SKM-1 (cell line): ENCODE measurements at regions not wholly inside any gene's neighbourhood (a gene's known extent, or its start where the extent isn't known, plus 50 kb on each side); places are given as distances from the start of the nearest gene placed in this dataset.
"Not testable (repeated sequence)": the region's sequence is repeated elsewhere in the genome, so short reads cannot be mapped to it uniquely, and the experiment has no call there.

ENCODE experiments used
- DNase-seq: peaks from one replicate; lab custom pipeline; 2025; ENCODE audit not compliant: unreplicated experiment; lab: John Stamatoyannopoulos, UW

- DNase-seq, result no peak
These were observed 164.5 kb downstream of the EBLN2 start for GRCh38 chr3:73225991-73226390.

GRCh38 chr3:73228000-73228399 lies 166.5 kb downstream of the EBLN2 start:
- DNase-seq, result no peak

GRCh38 chr3:73228437-73228836 lies 167.0 kb downstream of the EBLN2 start:
- DNase-seq, result no peak

- DNase-seq, result no peak
These were observed 167.5 kb downstream of the EBLN2 start for GRCh38 chr3:73228959-73229358.

- no peak for DNase-seq
These were observed 173.0 kb downstream of the EBLN2 start for GRCh38 chr3:73234354-73235014.

- DNase-seq, result no peak
These were observed 174.3 kb downstream of the EBLN2 start for GRCh38 chr3:73235768-73236167.

GRCh38 chr3:73236867-73237266 lies 175.4 kb downstream of the EBLN2 start:
- DNase-seq, result no peak

- DNase-seq, result no peak
These were observed 182.3 kb downstream of the EBLN2 start for GRCh38 chr3:73243740-73244139.

GRCh38 chr3:73245459-73245858 lies 184.0 kb downstream of the EBLN2 start:
- DNase-seq, result peak; percentile 43

GRCh38 chr3:73249047-73249446 lies 187.6 kb downstream of the EBLN2 start:
- no peak for DNase-seq

- no peak for DNase-seq
These were observed 192.6 kb downstream of the EBLN2 start for GRCh38 chr3:73254062-73254461.

GRCh38 chr3:73255609-73256029 lies 194.2 kb downstream of the EBLN2 start:
- DNase-seq, result no peak

GRCh38 chr3:73257186-73257585 lies 195.7 kb downstream of the EBLN2 start:
- DNase-seq, result no peak

- DNase-seq, result no peak
These were observed 196.6 kb downstream of the EBLN2 start for GRCh38 chr3:73258057-73258456.

GRCh38 chr3:73259291-73259690 lies 197.8 kb downstream of the EBLN2 start:
- DNase-seq, result no peak

GRCh38 chr3:73259856-73260255 lies 198.4 kb downstream of the EBLN2 start:
- DNase-seq, result no peak

- not testable (repeated sequence) for DNase-seq
These were observed 205.1 kb downstream of the EBLN2 start for GRCh38 chr3:73266558-73266957.

GRCh38 chr3:73269126-73269525 lies 207.7 kb downstream of the EBLN2 start:
- not testable (repeated sequence) for DNase-seq

- DNase-seq, result no peak
These were observed 209.5 kb downstream of the EBLN2 start for GRCh38 chr3:73270839-73271483.

GRCh38 chr3:73273341-73273740 lies 211.9 kb downstream of the EBLN2 start:
- no peak for DNase-seq

GRCh38 chr3:73280746-73281145 lies 219.3 kb downstream of the EBLN2 start:
- DNase-seq, result no peak

- DNase-seq, result no peak
These were observed 223.0 kb downstream of the EBLN2 start for GRCh38 chr3:73284472-73284871.

GRCh38 chr3:73291541-73291940 lies 230.1 kb downstream of the EBLN2 start:
- DNase-seq, result no peak
